ENCODE measurements at regions not wholly inside any gene's neighbourhood (a gene's known extent, or its start where the extent isn't known, plus 50 kb on each side); places are given as distances from the start of the nearest gene placed in this dataset.

GRCh38 chr2:129863350-129863749 is 116.1 kb upstream of the RAB6C start:
- TF ChIP-seq CTCF (conservative IDR thresholded peaks at IDR 0.05; ENCODE audit: low read depth, low read length) (no peak), EZH2 (IDR thresholded peaks at IDR 0.05; ENCODE audit: low read length, unreplicated experiment) (no peak)
